GM18511 (cell line): ENCODE measurements at regions not wholly inside any gene's neighbourhood (a gene's known extent, or its start where the extent isn't known, plus 50 kb on each side); places are given as distances from the start of the nearest gene placed in this dataset.

ENCODE experiments used
- ATAC-seq: cut with Tn5 transposase; IDR thresholded peaks from one replicate; pipeline ENCODE4 v1.9.1; 2021; ENCODE audit warnings: mild to moderate bottlenecking, moderate library complexity; ENCODE audit not compliant: unreplicated experiment

DNA sequence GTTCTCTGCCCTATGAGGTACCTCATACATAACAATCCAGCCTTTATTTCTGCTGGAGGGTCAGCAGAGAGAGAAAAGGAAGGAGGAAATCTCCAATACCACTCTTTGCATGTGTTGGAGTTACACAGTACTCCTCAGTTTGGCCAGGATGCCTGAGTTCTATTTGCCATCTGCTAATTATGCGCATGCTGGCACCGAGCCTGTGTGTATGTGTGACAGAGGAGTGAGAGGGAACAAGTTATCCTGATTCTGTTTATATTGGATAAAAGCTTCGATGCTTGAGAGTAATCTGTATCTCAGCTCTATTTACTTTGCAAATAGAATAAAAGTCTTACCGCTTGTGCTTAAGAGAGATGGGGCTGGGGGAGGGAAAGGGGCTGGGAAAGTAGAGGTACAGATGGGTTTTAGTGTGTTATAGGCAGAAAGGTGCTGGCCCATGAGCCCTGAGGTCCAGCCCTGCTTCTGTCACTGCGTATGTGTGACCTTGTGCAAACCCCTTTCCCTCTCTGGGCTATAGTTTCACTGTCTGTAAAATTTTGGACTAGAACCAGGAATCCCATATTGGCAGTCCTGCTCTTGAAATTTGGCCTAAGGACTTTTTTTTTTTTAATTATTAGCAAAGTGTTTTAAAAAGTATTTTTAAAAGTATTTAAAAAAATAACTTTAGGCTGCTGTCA lies 54.5 kb upstream of the PLXNA2 start:
- no peak for ATAC-seq

DNA sequence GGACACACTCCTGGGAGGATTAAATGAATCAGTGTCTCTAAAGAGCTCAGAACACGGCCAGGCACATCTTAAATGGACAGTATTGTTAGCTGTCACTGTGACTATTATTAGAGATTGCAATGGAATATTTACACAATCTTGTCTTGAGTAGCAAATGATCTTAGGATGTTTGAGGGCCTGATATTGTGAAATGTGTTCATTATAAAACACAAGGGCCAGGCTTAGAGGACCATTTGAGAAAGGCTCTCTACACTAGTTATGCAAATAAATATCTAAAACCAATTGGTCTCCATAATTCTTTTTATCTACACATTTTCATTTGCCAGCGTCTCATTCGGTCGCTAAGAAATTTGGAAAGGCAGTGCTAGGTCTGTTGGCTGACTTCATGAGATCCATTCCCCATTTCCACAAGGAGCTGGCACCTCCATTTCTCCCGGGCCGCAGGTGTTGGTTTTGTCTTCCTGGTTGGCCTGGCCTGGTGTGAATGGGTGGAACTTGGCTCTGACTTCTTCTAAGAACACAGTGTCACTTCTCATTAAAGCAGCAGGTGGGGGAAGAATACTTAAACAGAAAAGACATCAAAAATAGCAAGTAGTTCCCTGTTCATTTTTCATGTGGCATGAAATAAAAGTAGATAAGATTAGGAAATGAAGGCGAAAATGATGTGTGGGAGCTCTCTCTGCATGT lies 56.0 kb upstream of the PLXNA2 start:
- ATAC-seq = no peak

DNA sequence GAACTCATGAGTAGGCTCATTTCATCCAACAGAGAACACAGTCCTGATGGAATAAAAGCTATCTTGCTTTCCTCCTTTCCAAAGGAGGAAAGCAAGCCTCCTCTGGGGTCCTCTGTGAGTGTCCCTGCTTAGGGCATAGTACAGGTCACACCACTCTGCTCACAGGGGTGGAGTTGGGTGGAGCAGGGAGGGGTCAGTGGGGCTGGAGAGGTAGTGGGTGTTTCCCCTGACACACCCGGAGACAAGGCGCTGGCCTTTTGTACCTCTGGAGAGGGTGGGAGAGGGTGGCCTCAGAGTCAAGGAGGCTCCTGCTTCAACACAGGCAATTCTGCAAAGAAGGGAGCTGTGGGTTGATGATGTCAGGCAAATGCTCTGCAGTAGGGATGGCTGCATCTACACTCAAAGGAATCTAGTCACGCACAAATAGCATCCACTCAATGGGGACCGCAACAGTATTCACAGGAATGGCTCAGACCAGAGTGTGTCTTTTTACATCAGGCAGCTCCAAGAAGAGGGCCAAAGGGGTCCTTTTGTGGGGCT lies 58.6 kb upstream of the PLXNA2 start:
- no peak for ATAC-seq

- no peak for ATAC-seq
Observed at GRCh38 chr1:208303743-208304712, 59.8 kb upstream of the PLXNA2 start.

GRCh38 chr1:208308221-208308620 lies 64.0 kb upstream of the PLXNA2 start:
- no peak for ATAC-seq

DNA sequence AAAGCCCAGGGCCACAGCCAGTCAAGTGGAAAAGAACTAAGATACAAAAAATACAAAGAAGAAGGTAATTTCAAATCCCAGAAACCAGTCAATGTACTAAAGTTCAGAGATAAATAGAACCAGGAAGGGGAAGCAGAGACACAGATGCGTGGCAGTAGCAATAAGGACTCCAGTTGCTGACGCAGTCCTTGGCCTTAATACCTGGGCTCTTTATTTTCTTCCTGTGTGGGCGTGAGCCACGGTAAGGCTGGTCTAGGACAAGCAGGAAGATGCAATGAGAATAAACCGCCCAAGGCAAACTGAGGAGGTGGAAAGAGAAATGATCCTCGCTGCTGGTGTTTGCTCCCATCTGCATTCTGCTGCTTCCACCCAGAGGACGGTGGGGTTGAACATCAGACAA lies 65.6 kb upstream of the PLXNA2 start:
- ATAC-seq = no peak

DNA sequence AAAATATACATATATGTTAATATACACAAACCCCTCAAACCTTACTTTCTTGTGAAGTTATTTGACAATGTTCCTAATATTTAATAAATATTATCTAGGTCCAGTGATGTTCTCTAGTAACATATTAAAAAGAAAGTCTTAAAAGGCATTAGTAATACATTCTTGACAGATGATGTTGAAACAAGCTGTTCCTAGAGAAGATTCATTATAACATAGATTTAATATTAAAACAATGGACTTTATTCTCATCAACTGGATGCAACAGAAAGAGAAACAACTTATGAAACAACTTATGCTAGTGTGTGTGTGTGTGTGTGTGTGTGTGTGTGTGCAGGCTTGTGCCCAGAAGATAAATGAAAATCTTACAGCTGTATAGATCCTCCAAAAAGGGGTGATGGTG lies 68.5 kb upstream of the PLXNA2 start:
- no peak for ATAC-seq

GRCh38 chr1:208314431-208314830 lies 70.2 kb upstream of the PLXNA2 start:
- ATAC-seq = no peak

DNA sequence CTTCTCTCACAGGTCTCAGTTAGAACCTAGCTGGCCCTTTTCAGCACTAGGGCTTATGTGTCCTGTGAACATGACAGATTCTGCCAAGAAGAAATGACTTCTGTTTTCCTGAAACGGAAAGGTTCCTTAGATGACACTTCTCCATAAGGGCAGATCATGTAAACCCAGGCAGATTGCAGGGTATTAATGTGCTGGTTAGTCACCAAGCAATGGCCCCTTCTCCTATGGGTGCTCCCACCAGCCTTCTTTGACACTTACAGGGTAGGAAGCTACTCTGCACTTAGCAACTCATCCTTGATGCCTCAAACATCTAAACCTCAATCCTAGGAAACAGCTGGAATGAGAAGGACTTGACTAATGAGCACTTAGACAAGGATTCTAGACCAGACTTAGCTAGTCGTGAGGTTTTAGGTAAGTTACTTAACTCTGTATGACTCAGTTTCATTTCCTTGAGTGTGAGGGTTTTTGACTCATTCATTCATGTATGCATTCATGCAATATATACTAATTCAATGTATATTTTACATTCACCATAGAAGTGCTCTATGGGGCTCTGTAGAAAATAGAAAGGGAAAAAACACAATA lies 74.1 kb upstream of the PLXNA2 start:
- ATAC-seq = no peak

GRCh38 chr1:208324005-208324404 lies 79.8 kb upstream of the PLXNA2 start:
- ATAC-seq = no peak

DNA sequence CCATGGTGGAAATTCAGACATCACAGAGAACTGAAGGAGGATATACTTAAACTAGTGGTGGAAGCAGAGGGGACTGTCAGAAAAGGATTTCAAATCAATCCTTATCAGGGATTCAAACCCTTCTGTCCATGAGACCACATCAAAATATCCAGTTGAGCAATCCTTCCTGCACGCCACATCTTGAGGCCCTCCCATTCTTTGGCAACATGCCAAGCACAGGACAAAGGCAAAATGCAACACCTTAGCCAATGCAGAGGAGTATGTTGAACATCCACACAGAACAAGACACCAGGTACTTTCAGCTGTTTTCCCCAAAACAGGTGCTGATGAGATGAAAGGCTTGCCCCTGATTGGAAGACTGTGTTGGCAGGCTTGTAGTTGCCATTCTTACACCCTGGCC lies 81.8 kb upstream of the PLXNA2 start:
- no peak for ATAC-seq

DNA sequence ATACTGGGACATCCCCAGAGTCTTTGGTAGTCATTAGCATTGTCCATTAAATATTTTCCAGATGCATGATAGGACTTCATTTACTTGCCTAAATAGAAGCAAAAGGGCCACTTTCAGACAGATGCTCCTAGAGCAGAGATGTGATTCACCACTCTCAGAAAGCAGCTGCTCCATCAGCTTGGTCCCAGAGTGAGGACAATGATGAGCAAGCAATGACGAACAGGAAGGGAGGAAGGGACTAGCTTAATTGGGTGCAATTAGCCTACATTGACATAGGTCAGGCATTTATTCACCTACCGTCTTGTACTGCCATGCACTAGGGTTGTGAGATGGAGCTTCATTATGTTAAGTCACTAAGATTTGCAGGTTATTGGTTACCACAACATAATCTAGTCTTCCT lies 85.1 kb upstream of the PLXNA2 start:
- no peak for ATAC-seq

DNA sequence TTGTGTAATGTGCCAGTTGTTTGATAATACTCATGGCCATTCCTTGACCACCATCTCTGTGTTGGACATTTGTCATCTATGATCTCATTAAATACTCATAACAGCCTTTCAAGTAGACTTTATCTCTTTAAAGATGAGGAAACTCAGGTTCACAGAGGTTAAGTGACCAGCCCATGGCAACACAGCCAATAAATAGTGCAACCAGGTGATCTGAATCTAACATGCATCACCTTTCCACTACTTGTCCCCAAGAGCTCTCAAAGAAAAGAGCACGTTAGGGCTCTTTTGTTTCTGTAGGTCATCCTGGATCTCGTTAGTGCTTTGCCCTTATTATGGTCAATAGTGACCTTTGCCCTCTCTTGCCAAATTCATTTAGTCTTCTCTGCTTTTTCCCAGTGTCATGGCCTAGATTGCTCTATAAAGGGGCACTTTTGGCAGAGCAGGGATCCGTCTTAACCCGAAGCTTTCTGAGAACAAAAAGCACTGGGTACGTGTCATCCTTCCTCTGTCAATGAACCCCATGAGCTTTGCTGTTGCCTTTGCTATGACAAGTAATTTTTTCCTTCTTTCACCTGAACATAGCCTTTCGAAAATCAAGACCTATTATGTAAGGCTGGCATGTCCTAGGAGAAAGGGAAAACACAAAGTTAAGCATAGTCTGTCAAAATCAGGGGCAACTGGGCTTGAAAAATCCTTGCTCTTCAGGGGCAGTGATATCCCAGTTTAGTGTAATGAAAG lies 88.0 kb upstream of the PLXNA2 start:
- no peak for ATAC-seq

DNA sequence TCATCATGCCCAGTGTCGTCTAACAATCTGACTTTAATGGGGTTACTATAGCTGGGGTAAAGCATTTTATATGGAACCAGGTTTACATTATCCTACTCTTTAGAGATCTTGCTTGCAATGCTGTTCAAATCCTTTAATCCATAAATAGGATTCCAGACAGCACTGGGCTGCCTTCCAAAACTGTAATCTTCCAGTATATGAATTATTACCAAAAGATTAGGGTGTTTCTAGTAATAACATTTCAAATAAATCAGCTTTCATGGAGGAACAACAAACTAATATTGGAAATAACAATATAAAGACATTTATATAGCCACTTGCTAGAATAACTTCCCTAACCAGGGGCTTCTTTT lies 88.6 kb upstream of the PLXNA2 start:
- no peak for ATAC-seq

GRCh38 chr1:208333676-208334075 lies 89.5 kb upstream of the PLXNA2 start:
- ATAC-seq = no peak

- no peak for ATAC-seq
Observed at GRCh38 chr1:208335371-208336136, 91.4 kb upstream of the PLXNA2 start.

DNA sequence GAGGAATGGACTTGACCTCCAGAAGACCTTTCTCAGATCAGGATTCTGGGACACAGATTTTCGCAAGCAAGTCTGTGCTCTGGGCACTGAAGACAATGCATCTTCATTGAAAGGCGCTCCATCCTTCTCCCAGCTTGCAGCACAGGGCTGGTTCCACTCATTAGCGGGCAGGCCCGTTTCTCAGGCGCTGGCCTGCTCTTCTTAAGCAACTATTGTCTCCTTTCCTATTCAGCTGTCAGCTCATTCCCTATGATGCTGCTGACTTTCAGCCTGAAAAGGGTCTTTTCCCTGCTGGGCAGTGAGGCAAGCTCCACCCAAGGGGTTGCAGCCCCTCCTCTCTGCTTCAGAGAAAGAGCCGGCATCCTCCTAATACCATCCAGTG lies 91.9 kb upstream of the PLXNA2 start:
- ATAC-seq = no peak

GRCh38 chr1:208339911-208340310 lies 95.7 kb upstream of the PLXNA2 start:
- ATAC-seq = no peak

GRCh38 chr1:208343226-208343625 lies 99.0 kb upstream of the PLXNA2 start:
- no peak for ATAC-seq
